ENCODE measurements at regions not wholly inside any gene's neighbourhood (a gene's known extent, or its start where the extent isn't known, plus 50 kb on each side); places are given as distances from the start of the nearest gene placed in this dataset.

GRCh38 chr6:140059947-140060346, 685.5 kb upstream of the CITED2 start:
- in situ Hi-C loops (cut with HindIII; ENCODE audit: low sequenced_read_pairs): loop anchor here (10.0 kb wide), 1 partner anchor 685 kb away; the partner anchor contains the start of gene CITED2
- H3K4me3 ChIP-seq (ENCODE audit: low read depth, low read length): no peak overlapping the region
- no peak for TF ChIP-seq CTCF (IDR thresholded peaks at IDR 0.05; ENCODE audit: low read depth, low read length, missing control alignments)
- no peak for DNase-seq (ENCODE audit: low read depth)

GRCh38 chr6:140058863-140059262, 684.4 kb upstream of the CITED2 start:
- H3K4me3 ChIP-seq (ENCODE audit: low read depth, low read length): no peak overlapping the region
- no peak for TF ChIP-seq CTCF (IDR thresholded peaks at IDR 0.05; ENCODE audit: low read depth, low read length, missing control alignments)
- in situ Hi-C loops (cut with HindIII; ENCODE audit: low sequenced_read_pairs): loop anchor here (10.0 kb wide), 1 partner anchor 684 kb away; the partner anchor contains the start of gene CITED2
- DNase-seq (ENCODE audit: low read depth): no peak

- H3K4me3 ChIP-seq (ENCODE audit: low read depth, low read length): no peak overlapping the region
- DNase-seq (ENCODE audit: low read depth): no peak
- TF ChIP-seq CTCF (IDR thresholded peaks at IDR 0.05; ENCODE audit: low read depth, low read length, missing control alignments): peak; percentile 29
- in situ Hi-C loops (cut with HindIII; ENCODE audit: low sequenced_read_pairs): loop anchor here (10.0 kb wide), 1 partner anchor 678 kb away; the partner anchor contains the start of gene CITED2
Observed at GRCh38 chr6:140052736-140053729, 678.6 kb upstream of the CITED2 start.

GRCh38 chr6:140051521-140052512, 677.4 kb upstream of the CITED2 start:
- DNase-seq (ENCODE audit: low read depth): peak; percentile 60
- in situ Hi-C loops (cut with HindIII; ENCODE audit: low sequenced_read_pairs): loop anchor here (10.0 kb wide), 1 partner anchor 677 kb away; the partner anchor contains the start of gene CITED2
- H3K4me3 ChIP-seq (ENCODE audit: low read depth, low read length): no peak overlapping the region
- TF ChIP-seq CTCF (IDR thresholded peaks at IDR 0.05; ENCODE audit: low read depth, low read length, missing control alignments): no peak

- no peak for TF ChIP-seq CTCF (IDR thresholded peaks at IDR 0.05; ENCODE audit: low read depth, low read length, missing control alignments)
- in situ Hi-C loops (cut with HindIII; ENCODE audit: low sequenced_read_pairs): loop anchor here (10.0 kb wide), 1 partner anchor 676 kb away; the partner anchor contains the start of gene CITED2
- H3K4me3 ChIP-seq (ENCODE audit: low read depth, low read length): no peak overlapping the region
- no peak for DNase-seq (ENCODE audit: low read depth)
Observed at GRCh38 chr6:140050101-140050995, 675.9 kb upstream of the CITED2 start.
